Forelimb muscle (tissue), 1 donor: ENCODE measurements at regions not wholly inside any gene's neighbourhood (a gene's known extent, or its start where the extent isn't known, plus 50 kb on each side); places are given as distances from the start of the nearest gene placed in this dataset.

Source experiments
- DNase-seq: peaks from one replicate; pipeline ENCODE4 v3.0.0-alpha.2; 2013; ENCODE audit warnings: low read depth

DNA sequence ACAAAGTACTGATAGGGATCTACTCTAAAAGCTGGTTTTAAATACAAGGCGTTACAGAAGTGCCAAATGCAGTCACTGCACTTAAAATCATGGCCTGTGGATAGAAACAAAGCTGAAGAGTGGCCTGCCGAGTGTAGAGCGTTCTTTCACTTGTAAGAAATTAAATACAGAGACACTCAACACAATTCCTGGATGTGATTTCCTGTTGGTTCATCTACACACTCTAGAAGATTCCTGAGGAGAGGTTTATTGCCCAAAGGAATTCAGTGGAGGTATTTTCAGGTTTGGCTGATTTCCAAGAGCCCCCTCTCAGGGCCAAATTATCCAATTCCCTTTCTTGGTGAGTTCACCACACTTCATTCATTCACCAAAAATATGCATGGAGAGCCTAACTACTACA, 200.3 kb upstream of the IL12A start:
- no peak for DNase-seq

GRCh38 chr3:159789017-159789416, 199.6 kb upstream of the IL12A start:
- DNase-seq = no peak

DNA sequence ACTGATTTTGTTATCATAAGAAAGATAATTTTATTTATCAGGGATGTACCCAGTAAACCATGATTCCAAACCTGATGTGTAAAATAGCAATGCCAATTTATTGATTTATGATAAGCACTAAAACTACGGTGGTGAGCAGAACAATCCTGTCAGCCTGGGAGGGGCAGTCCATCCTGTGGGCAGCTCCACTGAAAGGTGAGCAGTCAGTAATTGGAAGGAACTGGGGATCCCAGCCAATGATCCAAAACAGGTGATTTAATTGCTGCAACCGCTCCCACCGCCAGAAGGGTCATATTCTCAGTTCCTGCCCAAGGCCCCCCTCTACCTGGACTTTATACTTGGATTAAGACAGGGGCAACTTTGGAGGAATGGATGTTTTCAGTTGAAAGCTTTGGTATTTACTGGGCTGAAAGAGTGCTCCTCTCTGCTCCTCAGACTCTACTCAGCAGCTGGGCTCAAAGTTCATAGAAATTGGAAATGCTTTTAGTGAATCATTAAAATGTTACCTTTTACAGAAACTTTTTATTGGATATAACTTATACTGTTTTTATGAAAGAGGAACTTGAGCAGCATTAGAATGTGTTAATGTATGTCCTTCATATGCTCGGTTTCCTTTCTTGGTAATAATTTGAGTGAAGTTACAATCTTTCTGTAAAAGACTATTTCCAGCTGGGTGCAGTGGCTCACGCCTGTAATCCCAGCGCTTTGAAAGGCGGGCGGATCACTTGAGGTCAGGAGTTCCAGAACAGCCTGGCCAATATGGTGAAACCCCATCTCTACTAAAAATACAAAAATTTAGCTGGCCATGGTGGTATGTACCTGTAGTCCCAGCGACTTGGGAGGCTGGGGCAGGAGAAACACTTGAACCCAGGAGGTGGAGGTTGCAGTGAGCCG, 198.6 kb upstream of the IL12A start:
- no peak for DNase-seq

DNA sequence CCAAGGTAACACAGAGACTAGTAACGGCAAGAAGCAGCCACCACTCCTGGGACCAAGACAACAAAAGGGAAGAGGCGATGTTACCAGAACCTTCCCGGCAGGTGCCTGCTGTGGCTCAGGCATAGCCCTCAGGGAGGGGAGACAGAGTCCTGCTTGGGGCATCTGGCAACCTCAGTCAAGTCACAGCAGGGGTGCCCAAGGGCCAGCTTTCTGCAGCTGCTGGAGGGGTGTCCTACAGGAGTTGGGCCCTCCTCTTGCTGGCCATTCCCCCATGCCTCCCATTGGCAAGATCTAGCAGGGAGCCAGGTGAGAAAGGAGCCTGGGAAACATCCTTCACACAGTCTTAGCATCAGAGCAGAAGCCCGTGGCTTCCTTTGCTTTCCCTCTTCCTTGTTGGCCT, 197.3 kb upstream of the IL12A start:
- DNase-seq = no peak

- no peak for DNase-seq
Observed at GRCh38 chr3:159792070-159792469, 196.6 kb upstream of the IL12A start.

DNA sequence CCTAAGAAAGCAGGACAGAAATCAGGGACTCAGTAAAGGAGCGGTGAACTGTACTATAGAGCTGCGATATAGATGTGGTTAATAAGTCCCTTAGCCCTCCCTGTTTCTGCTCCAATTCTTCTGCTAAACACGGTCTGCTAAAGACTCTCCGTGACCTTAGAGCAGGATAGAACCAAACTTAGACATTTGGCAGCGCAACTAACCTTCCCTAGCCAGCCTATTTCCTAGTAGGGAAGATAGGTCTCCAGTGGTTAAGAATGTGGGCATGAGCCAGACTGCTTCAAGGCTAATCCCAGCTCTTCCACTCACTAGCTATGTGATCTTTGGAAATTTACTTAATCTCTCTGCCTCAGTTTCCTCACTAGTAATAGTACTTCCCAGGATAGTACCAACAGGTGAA, 193.6 kb upstream of the IL12A start:
- DNase-seq = no peak

GRCh38 chr3:159795681-159796175, 192.9 kb upstream of the IL12A start:
- DNase-seq = no peak

DNA sequence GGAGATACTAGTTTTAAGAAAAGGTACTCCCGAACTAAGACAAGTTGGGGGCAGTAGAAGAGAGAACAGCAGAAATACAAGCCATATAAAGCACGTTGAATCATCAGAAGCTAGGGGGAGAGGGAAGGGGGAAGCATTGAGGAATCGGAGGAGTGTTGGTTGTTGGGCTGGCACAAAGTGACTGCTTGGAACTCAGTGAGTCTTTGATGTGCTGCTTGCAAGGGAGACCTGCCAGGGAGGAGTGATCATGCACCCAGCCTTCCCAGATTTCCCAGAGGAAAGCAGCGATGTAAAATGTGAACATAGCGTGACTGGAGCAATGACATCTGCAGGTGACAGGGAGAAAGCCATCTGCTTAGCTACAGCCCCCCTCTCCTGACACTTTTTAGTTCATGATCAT, 192.4 kb upstream of the IL12A start:
- DNase-seq = no peak

GRCh38 chr3:159796744-159797143, 191.9 kb upstream of the IL12A start:
- DNase-seq = no peak

DNA sequence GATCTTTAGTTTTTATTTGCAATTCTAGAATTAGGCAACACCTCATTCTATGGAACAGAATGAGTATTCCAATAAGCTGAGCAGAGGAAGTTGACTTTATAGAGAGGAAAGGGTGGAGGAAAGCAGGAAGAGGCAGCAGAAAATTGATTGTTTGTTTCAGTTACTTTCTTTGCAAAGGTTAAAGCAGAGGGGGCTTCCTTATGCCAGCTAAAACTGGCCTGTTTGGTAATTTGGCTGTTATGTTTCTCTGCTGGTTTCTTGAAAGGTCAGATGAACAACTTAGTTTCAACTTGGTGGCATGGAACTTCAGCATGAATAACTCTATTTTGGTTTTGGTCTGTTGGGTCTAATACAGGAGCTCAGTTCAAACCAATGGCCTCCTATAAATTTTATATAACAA, 190.9 kb upstream of the IL12A start:
- DNase-seq = no peak

DNA sequence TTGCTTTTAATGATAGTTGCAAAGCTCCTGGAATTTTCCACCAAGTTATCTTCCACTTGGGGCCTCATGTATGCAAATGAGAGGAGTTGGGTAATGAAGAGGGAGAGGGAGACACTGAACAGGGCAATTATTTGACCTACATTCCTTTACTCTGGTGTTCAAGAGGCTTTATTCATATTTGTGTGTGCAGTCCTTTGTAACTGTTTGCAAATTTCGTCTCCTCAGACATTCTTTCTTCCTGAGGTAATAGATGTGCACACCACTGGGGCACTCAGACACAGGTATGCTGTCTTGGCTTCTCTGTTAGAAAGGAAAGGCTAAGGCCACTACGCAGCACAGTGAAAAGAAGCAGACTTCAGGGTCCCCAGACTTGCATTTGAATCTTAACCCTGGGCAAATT, 189.7 kb upstream of the IL12A start:
- no peak for DNase-seq

- DNase-seq = no peak
Observed at GRCh38 chr3:159800434-159801155, 188.0 kb upstream of the IL12A start.

DNA sequence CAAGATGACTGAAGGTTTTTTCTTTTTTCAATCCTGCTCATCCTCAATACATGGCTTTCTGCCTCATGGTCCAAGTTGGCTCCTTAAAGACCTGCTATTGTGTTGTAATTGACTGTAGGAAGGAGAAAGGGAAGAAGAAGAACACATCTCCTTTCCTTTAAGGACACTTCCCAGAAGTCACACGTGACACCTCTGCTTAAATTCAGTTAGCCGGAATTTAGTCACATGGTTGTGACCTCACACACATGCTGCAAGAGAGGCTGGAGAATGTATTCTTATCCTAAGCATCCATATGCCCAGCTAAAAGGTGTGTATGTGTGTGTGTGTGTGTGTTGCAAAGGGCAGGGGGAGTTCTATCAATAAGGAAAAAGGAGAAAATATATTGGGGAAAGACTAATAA, 185.8 kb upstream of the IL12A start:
- no peak for DNase-seq

- DNase-seq = no peak
Observed at GRCh38 chr3:159803459-159803858, 185.2 kb upstream of the IL12A start.

- no peak for DNase-seq
Observed at GRCh38 chr3:159804726-159805410, 183.8 kb upstream of the IL12A start.

GRCh38 chr3:159805411-159805772, 183.2 kb upstream of the IL12A start:
- DNase-seq = no peak

DNA sequence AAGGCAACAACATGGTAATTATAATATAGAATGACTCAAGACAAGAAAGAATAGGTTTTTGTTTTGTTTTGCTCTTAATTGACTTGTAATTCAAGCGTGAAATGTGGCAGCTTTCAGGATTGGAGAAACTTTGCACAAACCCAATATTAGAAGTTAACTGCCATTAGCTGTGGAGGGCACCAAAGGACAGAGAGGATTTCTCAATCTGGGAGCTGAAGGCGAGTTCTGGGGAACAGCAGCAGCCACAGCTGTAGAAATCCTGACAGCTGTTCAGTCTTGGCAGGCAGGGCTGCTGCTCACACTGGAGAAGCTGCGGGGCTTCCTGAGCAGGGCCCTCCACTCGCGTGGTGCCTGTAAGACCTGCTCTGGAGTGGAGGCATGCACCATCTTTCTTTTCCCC, 182.2 kb upstream of the IL12A start:
- peak; percentile 68 for DNase-seq

DNA sequence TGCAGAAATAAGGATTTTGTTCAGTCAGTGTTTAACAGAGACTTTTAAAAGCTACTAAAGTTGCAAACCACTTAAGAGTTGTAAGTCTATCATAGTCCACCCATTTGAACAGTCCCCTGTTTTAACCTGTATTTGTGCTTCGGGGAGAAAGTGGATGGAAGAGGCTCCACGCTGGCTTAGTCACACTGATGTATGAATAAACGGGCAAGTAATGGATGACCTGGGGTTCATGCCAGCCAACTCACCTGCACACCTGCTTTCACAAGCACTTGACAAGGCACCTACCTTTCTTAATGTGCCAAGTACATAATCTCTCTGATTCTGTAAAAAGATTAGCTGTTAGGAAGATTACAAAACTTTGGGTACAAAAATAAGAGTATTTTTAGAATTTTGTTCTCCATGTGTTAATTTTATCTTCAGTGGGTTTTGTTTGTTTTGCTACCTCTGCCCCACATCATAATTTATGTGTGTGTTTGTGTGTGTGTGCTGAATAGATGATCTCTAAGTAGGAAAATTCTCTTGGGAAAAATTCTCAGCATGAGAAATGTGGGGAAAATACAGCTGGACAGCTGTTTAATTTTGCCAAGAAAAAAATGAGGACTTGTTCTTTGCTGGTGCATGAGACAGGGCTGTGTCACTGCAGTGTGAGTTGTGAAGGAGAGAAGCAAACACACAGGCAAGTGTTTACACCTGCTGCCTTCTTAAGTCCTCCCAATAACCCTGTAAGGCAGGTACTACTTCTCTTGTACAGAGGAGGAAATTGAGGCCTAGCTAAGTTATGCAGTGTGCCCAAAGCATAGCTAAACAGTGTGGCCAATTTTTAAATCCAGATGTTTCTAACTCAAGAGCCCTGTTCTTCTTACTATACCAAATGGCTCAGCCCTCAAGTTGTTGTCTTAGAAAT, 181.2 kb upstream of the IL12A start:
- no peak for DNase-seq

GRCh38 chr3:159813822-159814531, 174.7 kb upstream of the IL12A start:
- DNase-seq = no peak

- DNase-seq = no peak
Observed at GRCh38 chr3:159816512-159816911, 172.1 kb upstream of the IL12A start.

- no peak for DNase-seq
Observed at GRCh38 chr3:159817126-159817525, 171.5 kb upstream of the IL12A start.
